ENCODE measurements at regions not wholly inside any gene's neighbourhood (a gene's known extent, or its start where the extent isn't known, plus 50 kb on each side); places are given as distances from the start of the nearest gene placed in this dataset.

GRCh38 chr1:232558954-232559353 lies 71.0 kb downstream of the SIPA1L2 start:
- no peaks in the 10 kb centered on the region for H3K4me1 ChIP-seq (ENCODE audit: control insufficient read depth, extremely low read depth, insufficient read depth, low read length)
- no peaks in the 10 kb centered on the region for H3K9me3 ChIP-seq (ENCODE audit: control insufficient read depth, low read depth, low read length)
- TF ChIP-seq EZH2 (IDR thresholded peaks at IDR 0.05; ENCODE audit: low read length): no peak
- no peak for TF ChIP-seq CTCF (optimal IDR thresholded peaks at IDR 0.05 in 1 of 3, IDR thresholded peaks at IDR 0.05 in 1 of 3, conservative IDR thresholded peaks at IDR 0.05 in 1 of 3; ENCODE audit: extremely low read depth in 1 of 3, insufficient read depth in 2 of 3, low read length in 3 of 3)
- H2AFZ ChIP-seq (ENCODE audit: control insufficient read depth, low read length): no peak overlapping the region
- no peaks in the 10 kb centered on the region for H3K9me1 ChIP-seq (ENCODE audit: control insufficient read depth, extremely low read depth, insufficient read depth, low read length)
- no peak overlapping the region for H3K4me2 ChIP-seq (ENCODE audit: control insufficient read depth, extremely low read depth, insufficient read depth, low read depth, low read length)
- H3K27ac ChIP-seq (ENCODE audit: control insufficient read depth, insufficient read depth, low read length): no peak overlapping the region
- no peak for DNase-seq (ENCODE audit: low read depth, low spot score)
- H3K9ac ChIP-seq (ENCODE audit: control insufficient read depth, extremely low read depth, insufficient read depth, low read length): no peak overlapping the region
- H3K27me3 ChIP-seq (ENCODE audit: control insufficient read depth, extremely low read depth, insufficient read depth, low read length): no peaks in the 10 kb centered on the region
- dilution Hi-C loops (cut with MboI; ENCODE audit: extremely low pct_ligation_motif_present, low sequenced_read_pairs): no loop called here
- H4K20me1 ChIP-seq (ENCODE audit: control insufficient read depth, extremely low read depth, insufficient read depth, low read length): no peaks in the 10 kb centered on the region
- H3K79me2 ChIP-seq (ENCODE audit: control insufficient read depth, insufficient read depth, low read length): no peaks in the 10 kb centered on the region
- no peak for FAIRE-seq
- H3K4me3 ChIP-seq (ENCODE audit: control insufficient read depth in 2 of 3, extremely low read depth in 1 of 3, insufficient read depth in 2 of 3, low read depth in 1 of 3, low read length in 3 of 3): no peak overlapping the region
- no peaks in the 10 kb centered on the region for H3K36me3 ChIP-seq (ENCODE audit: control insufficient read depth in 2 of 2, extremely low read depth in 1 of 2, insufficient read depth in 2 of 2, low read length in 2 of 2)

GRCh38 chr1:232557502-232558191 lies 72.3 kb downstream of the SIPA1L2 start:
- FAIRE-seq (no peak), DNase-seq (ENCODE audit: low read depth, low spot score) (no peak)
- dilution Hi-C loops (cut with MboI; ENCODE audit: extremely low pct_ligation_motif_present, low sequenced_read_pairs): no loop called here
- Histone ChIP-seq H2AFZ (ENCODE audit: control insufficient read depth, low read length) (no peak overlapping the region), H3K27me3 (ENCODE audit: control insufficient read depth, extremely low read depth, insufficient read depth, low read length) (no peaks in the 10 kb centered on the region), H3K9me1 (ENCODE audit: control insufficient read depth, extremely low read depth, insufficient read depth, low read length) (no peaks in the 10 kb centered on the region), H3K79me2 (ENCODE audit: control insufficient read depth, insufficient read depth, low read length) (no peaks in the 10 kb centered on the region), H3K4me3 (ENCODE audit: control insufficient read depth in 2 of 3, extremely low read depth in 1 of 3, insufficient read depth in 2 of 3, low read depth in 1 of 3, low read length in 3 of 3) (no peak overlapping the region), H4K20me1 (ENCODE audit: control insufficient read depth, extremely low read depth, insufficient read depth, low read length) (no peaks in the 10 kb centered on the region), H3K9ac (ENCODE audit: control insufficient read depth, extremely low read depth, insufficient read depth, low read length) (no peak overlapping the region), H3K9me3 (ENCODE audit: control insufficient read depth, low read depth, low read length) (no peaks in the 10 kb centered on the region), H3K4me1 (ENCODE audit: control insufficient read depth, extremely low read depth, insufficient read depth, low read length) (no peaks in the 10 kb centered on the region), H3K36me3 (ENCODE audit: control insufficient read depth in 2 of 2, extremely low read depth in 1 of 2, insufficient read depth in 2 of 2, low read length in 2 of 2) (no peaks in the 10 kb centered on the region), H3K27ac (ENCODE audit: control insufficient read depth, insufficient read depth, low read length) (no peak overlapping the region), H3K4me2 (ENCODE audit: control insufficient read depth, extremely low read depth, insufficient read depth, low read depth, low read length) (no peak overlapping the region)
- TF ChIP-seq CTCF (optimal IDR thresholded peaks at IDR 0.05 in 1 of 3, IDR thresholded peaks at IDR 0.05 in 1 of 3, conservative IDR thresholded peaks at IDR 0.05 in 1 of 3; ENCODE audit: extremely low read depth in 1 of 3, insufficient read depth in 2 of 3, low read length in 3 of 3) (no peak), EZH2 (IDR thresholded peaks at IDR 0.05; ENCODE audit: low read length) (no peak)

Data from keratinocyte (primary cell).